Activated CD4-positive, CD25-positive, alpha-beta regulatory T cell (primary cell): ENCODE measurements at regions not wholly inside any gene's neighbourhood (a gene's known extent, or its start where the extent isn't known, plus 50 kb on each side); places are given as distances from the start of the nearest gene placed in this dataset.

ENCODE experiments used
- DNase-seq, 4 experiments: peaks; one replicate each; lab custom pipeline; 2025; lab: John Stamatoyannopoulos, UW

DNA sequence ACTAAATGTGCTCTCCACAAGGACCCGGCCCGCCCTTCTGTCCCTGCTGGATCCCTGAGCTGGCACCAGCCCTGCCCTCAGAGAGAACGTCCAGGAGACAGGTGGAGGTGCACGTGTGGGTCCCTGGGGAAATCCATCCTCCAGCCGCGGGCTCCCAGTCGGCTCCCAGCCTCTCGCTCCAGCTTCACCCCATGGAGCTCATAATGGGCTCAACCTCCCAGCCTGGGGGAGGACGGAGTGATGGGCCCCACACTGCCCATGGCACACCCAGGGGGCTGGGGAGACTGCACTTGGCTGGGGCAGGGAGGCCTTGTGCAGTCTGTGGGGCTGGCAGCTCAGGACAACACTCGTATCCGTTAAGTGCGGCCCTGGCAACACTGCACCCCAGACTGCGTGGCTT, 250.5 kb downstream of the TMEM121 start:
- DNase-seq: no peak

DNA sequence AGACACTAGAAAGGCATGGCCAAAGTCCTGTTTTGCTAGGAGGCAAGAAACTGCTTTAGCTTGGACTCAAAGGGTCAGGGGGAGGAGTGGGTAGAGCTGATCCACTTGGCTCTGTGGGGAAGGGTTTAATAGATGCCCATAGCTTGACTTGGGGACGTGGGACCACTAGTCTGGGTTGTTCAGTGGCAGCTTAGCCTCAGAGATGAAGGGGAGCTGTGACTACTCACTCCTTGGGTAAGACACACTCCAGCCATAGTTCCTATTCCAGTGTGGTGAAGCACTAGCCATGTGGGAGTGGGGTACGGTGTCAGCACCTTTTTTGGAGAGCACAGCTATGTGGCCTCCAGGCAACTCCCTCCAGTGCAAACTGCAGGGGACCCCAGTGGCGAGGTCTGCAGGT, 257.3 kb downstream of the TMEM121 start:
- DNase-seq: no peak

DNA sequence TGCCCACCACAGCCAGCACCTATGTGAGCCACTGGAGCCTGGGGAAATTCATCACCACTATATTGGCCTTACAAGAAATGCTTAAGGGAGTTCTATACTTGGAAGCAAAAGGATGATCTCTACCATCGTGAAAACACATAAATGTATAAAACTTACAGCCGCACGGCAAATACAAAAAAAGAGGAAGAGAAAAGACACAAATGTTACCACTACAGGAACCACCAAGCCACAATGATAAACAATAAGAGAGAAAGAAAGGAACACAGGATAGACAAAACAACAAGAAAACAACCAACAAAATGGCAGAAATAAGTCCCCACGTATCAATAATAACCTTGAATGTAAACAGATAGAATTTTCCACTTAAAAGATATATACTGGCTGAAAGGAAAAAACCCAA, 267.5 kb downstream of the TMEM121 start:
- DNase-seq: no peak

DNA sequence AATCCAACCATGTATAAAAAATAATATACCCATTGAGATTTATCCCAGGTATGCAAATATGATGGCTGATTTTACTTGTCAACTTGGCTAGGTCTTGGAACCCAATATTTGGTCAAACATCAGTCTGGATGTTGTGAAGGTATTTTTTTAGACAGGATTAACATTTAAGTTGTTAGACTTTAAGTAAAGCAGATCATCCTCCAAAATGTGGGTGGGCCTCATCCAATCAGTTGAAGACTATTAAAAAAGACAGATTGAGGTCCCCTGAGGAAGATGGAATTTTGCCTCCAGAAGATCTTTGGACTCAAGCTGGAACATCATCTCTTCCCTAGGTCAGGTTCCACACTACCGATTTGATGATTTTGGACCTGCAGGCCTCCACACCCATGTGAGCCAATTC, 271.2 kb downstream of the TMEM121 start:
- DNase-seq: no peak

DNA sequence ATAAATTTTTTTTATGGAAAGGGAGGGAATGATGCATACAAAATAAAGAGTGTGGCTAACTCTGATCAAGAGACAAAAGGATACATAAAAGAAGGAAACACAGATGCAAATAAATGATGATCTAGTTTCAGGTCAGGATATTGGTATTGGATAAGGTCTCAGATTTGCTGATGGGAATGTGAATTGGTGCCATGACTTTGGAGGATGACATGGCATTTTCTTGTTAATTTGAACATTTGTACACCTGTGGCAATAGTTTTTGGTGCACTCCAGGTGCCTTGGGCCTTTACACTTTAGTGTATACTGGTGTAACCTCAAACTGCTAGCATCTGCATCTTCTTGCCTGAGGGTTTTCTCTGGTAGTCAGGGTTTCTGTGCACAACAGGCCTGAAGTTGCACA, 279.3 kb downstream of the TMEM121 start:
- DNase-seq: no peak

DNA sequence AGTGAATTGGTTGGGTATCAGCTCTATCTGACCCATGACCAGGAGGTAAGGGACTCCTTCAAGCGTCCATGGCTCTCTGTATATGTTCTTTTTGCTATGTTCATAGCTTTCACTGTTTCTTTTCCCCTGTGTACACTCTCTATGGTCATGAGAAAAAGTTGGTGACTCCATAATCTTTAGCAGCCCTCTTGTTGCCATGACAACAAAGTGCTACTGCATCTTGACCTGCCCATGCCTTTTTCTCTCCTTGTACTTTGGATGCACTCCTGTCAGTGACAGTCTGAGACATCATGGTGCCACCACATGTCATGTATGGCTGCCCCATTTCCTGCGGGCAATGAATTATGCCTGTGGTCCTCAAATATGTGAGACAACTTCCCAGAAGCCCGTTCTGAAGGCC, 280.2 kb downstream of the TMEM121 start:
- no peak for DNase-seq

DNA sequence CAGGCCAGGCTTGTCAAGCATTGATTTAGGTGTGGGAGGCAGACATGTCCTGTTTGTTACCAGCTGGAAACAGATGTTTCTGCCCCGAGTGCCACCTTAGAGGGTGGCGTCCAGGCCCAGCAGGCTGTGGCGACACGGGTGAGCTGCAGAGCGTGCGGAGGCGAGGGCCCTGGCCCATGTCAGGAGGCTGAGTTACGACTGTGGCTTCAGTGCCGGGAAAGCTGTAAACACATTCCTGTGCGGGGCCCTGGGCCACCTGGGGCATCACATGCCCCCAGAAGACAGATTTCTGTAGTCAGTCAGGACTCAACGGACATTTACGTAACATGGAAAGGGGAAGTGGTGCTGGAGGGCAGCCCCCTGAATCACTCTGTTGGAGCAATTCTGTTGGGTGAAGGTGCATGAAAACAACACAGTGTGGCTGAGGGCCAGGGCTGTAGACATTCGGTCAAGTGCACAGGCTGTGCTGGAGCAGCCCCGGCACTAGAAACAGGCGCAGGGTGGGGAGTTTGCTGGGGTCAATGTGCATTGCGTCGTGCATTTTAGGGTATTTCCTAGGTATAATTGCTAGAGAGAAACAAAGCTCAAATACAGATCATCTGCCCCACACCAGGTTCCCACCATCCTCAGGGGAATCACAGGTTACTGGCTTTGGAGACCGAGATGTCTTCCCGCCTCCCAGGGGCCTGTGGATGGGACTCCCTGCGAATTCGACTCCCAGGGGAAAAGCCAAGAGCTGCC, 291.8 kb downstream of the TMEM121 start:
- DNase-seq: no peak

DNA sequence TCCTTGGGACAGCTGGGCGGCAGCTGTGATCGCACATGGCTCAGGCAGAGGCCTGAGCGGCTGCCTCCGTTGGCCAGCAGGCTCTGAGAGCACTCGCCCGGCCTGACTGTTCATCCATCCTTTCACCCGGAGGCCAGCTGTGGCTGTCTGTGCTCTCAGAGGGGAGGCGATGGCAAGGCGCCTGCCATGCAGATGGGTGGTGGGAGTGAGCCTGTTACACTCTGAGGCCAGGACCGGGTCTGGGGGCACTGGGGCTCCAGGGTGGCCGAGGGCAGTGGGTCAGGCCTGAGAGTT, 292.3 kb downstream of the TMEM121 start:
- DNase-seq: no peak

DNA sequence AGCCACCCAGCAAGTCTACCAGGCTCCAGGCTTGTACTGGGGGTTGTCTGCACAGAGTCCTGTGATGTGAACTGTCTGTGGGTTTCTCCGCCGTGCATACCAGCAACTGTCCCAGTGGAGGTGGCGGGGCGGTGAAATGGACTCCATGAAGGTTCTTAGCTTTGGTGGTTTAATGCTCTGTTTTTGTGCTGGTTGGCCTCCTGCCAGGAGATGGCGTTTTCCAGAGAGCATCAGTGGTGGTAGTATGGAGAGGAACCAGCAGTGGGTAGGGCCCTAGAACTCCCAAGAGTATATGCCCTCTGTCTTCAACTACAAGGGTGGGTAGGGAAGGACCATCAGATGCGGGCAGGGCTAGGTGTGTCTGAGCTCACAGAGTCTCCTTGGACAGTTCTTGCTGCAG, 303.8 kb downstream of the TMEM121 start:
- no peak for DNase-seq

DNA sequence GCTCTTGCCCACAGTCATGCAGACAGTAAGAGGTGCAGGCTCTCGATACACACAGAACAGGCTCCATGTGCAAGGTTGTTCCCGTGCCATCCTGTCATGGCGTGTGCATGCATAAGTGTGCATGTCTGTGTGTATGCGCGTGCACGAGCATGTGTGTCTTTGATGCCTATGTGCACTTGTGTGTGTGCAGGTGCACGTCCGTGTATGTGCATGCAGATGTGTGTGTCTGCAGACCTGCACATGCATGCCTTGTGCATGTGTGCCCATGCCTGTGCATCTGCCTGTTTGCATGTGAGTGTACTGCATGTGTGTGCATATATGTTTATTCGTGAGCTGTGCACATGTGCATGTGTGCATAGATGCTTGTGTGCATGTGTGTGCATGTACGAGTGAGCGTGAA, 309.8 kb downstream of the TMEM121 start:
- no peak for DNase-seq

DNA sequence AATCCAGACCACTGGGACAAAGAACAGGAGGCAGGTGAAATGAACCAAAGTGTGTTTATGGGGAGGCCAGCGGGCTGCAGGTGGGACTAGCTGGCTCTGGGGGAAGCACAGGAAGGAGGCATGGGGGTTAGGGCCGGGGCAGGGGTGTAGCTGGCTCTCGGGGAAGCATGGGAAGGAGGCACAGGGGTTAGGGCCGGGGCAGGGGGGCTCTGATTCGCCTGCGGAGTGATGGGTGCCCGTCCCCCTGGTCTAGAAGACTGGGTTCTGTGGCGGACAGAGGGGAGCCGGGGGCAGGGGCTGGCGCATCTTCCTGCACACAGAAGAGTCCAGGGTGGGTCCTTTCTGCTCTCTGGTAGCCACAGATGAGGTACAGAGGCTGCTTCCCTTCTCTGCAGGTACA, 310.3 kb downstream of the TMEM121 start:
- DNase-seq: no peak

DNA sequence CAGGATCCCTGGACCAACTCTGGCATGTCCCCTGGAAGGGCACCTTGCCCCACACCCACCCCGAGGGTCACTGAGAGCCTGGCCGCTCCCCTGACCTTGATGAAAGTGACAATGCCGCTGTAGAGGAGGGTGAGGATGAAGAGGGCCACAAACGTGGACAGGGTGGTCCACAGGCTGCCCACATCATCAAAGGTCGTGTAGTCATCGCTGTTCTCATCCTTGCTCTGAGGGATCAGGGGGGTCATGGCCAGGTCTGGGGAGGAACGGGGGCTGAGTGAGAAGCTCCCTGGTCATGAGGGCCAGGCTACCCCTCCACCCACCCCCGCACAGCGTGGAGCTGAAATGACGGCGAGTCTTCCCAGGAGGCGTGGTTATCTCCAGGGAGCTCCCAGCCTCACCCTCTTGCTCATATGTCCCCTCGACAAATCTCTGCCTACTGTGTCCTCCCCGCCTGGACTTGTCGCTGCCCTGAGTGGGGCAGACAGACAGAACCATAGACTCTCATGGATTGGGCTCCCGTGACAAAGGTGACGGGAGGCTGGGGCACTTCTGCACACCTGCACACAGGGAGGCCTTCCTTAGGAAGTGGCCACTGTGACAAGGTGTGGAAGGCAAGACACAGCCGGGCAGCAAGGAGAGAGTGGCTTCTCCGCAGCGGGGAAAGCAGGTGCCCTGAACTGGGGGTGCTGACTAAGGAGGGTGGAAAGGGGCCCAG, 311.1 kb downstream of the TMEM121 start:
- no peak for DNase-seq

DNA sequence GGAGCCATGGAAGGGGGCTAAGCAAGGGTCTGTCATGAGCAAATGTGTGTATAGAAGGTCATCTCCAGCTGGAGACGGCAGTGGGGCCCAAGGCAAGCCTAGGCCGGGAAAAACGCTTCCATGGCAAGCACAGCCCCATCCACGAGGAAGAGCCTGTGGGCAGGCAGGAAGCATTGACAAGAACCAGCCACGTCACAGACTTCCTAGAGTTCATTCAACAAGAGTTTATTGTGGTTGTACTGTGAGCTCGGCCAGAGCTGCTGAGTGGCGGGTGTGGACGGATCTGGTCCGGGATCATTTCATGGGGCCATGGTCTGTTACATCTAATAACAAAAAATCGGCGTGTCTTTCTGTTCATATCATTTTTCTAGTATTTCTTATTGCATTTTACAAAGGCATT, 311.7 kb downstream of the TMEM121 start:
- DNase-seq: no peak

DNA sequence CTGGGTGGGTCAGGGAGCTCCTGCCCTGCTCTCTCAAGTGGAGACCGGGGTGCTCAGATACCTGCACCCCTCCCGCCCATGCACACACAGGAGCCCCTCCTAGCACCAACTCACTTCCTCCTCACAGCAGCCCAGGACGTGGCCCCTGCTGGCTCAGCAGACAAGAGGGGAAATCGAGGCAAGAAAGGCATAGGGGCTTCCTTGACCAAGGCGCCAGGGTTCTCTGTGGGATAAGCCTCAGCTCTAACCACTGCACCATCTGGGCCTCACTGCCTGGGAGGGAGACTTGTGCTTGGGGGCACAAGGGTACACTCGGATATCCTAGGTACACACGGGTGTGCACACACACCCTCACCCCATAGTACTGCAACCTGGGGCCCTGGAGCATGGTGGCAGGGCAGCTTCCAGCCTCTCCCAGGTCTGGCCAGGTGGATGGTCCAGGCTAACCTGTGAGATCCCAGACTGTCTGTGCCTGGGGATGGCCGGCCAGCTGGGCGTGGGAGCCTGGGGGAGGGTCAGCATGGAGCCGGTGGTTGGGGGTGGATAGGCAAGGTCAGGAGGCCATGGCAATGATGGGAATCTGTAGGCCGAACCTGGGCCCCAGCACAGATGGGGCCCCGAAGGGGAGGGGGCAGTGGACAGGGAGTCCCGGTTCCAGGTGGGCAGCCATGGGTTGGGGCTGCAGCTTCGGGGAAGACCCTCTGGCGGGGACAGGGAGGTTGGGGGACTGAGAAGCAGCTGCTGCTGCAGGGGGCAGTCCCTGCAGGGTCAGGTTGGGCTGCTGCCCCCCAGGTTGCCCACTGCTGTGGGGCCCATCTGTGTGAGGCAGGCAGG, 312.4 kb downstream of the TMEM121 start:
- no peak for DNase-seq

DNA sequence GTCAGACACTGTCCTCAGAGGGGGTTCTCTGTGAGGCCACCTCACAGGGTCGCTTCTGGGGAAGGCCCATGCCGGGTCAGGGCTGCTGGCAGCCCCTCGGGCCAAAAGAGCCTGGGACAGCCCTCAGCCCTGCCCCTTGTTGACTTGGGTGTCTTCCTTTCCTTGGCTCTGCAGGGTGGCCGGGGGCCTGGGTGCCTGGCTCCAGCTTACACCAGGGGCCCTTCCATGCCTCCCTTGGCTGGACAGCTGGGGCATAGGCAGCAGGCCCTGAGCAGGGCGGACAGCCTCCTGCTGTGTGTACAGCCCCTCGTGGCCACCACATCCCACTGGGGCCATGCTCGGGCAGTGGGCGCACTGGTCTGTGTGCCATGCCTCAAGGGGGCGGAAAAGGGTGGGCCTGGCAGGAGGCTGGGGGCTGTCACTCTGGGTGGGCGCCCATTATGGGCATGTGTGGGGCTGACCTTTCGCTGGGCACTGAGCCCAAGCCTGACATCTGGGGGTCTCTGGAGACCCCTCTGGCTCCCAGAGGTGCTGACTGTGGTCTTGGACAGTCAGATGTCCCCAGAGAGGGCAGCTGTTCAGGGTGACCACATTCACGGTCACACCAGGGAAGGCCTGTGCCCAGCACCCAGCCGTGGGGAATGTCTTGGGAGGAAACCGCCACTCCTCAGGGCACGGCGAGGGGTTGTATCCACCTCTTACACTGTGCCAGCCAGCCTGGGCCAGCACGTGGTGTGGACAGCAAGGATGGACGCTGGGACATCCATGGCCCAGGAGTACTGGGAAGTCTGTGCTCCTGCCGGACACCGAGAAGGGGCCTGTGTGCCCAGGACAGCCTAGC, 313.3 kb downstream of the TMEM121 start:
- no peak for DNase-seq

DNA sequence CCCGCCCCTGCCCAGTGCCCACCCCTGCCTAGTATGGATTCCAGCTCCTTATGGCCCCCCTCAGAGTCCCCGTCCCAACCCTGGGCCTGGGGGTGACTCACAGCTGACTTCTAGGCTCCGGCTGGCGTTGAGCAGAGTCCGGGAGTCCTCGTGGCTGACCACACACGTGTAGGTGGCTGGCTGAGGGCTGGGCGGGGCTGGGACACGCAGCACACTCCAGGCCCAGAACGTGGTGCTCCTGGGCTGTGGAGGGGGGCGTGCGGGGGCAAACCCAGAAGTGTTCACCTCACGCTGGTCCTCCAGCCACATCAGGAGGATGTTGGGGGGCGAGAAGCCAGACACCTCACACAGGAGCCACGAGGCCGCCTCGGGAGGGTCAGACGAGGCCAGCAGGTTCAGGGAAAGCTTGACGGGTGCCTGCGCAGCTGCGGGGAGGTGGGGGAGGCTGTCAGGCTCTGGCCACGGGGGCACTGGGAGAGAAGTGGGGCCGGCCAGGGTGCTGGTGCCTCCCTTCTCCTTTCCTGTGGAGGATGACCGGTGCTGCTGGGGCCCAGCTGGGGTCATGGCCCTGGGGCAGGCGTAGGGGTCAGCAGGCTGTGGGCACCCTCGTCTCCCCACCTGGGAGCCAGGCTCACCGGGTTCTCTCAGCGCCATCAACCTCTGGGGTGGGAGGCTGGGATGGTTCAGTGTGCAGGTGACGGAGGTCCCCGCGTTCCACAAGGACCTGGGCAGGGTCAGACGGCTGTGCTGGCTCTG, 314.1 kb downstream of the TMEM121 start:
- no peak for DNase-seq

DNA sequence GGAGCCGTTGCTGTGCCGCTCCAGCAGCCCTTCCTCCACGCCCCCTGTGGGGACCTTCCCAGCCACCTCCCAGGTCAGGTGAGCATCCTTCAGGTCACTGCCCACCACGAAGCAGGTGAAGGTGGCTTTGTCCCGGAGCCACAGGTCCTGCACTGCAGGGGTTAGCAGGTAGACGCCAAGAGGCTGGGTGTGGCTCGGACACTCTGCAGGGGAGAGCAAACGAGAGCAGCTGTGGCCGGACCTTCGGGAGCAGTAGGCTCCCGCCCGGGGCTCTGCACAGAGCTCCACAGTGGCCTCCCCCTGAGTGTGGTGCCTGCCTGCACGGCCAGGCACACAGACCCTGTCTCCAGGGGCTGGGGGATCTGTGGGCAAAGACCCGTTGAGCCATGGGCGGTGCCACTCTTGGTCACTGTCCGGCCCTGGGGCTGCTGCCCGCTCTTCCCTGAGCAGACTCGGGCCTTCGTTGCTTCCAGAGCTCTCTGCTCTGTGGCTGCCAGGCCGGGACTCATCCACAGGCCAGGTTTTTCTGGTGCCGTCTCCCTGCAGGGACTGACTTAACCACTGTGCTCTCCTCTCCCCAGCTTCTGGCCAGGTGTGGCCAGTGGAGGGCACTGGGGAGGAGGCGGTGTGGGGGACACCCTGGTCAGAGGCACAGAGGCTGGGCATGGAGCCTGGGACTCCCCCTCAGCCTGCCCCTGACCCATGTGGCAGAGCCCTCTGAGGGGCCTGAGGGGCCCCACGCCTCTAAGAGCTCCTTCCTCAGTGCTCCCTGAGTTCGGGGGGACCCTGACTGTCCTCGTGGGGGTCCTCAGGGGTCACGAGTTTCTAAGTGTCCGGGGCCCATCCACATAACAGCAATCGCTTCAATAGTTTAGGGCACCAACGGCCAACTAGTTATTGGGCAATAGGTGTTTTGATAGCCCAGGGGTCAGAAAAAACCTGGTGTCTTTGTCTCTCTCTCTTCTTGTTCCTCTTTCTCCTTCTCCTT, 314.9 kb downstream of the TMEM121 start:
- DNase-seq: no peak

DNA sequence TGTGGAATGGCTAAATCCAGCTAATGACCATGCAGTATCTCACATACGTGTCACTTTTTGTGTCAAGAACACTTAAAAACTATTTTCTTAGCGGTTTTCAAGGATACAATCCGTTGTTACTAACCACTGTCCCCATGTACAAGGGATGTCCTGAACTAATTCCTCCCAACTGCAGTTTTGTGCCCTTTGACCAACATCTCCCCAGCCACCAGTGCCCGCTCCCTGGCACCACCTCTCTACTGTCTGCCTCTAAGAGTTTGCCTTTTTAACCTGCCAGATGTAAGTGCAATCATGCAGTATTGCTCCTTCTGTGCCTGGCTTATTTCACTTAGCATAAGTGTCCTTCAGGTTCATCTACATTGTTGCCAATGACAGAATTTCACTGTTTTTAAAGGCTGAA, 315.7 kb downstream of the TMEM121 start:
- no peak for DNase-seq

DNA sequence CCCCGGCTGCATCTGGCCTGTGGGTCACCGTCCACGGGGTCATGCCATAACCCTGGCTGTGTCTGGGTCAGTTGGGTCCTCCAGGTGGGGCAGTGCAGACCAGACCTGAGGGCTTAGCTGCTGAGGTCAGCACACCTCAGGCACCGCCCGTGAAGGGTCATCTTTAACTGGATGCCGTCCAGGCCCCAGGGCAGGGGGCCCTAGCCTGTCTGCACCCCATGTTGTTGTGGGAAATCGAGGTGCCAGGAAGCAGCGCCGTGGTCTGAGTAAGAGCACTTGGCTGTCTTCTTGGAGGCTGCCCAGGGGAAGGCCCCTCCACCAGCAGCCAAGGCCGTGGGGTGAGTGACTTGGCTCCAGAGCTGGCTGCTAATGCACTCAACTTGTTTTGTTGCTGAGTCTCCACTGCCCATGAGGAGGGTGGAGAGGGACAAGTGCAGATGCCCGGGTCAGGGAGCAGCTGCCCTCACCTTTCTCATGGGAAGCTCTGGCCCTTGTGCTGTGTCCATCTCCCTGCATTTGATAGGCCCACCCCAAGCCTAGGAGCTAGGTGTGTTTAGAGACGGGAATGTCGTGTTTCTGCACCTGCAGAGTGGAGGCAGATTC, 317.2 kb downstream of the TMEM121 start:
- no peak for DNase-seq
